BE2C (cell line): ENCODE measurements at regions not wholly inside any gene's neighbourhood (a gene's known extent, or its start where the extent isn't known, plus 50 kb on each side); places are given as distances from the start of the nearest gene placed in this dataset.

ENCODE experiments used
- DNase-seq: peaks from one replicate; pipeline ENCODE4 v3.0.0-alpha.2; 2020
- H3K27me3 ChIP-seq: fragments of 250-450 bp; sonication (Bioruptor Pico); 2 replicates; pipeline ENCODE4 v1.5.1; 2020; ENCODE audit warnings: mild to moderate bottlenecking
- H3K36me3 ChIP-seq: fragments of 250-450 bp; sonication (Bioruptor Pico); 2 replicates; pipeline ENCODE4 v1.5.1; 2020; ENCODE audit warnings: mild to moderate bottlenecking
- H3K4me1 ChIP-seq: fragments of 250-450 bp; sonication (Bioruptor Pico); 2 replicates; pipeline ENCODE4 v1.5.1; 2020
- H3K4me3 ChIP-seq: 2 replicates; pipeline ENCODE4 v1.5.1; 2011; ENCODE audit warnings: low read depth, low read length
- H3K9me3 ChIP-seq: fragments of 250-450 bp; sonication (Bioruptor Pico); 2 replicates; pipeline ENCODE4 v1.5.1; 2020
- CTCF ChIP-seq: IDR thresholded peaks from 2 replicates; pipeline ENCODE4 v1.5.1; 2012; ENCODE audit warnings: mild to moderate bottlenecking, low read depth, low read length

- Histone ChIP-seq H3K9me3 (no peaks in the 10 kb centered on the region), H3K4me1 (no peaks in the 10 kb centered on the region; the same call in 1 of the 2 replicates), H3K27me3 (no peaks in the 10 kb centered on the region), H3K4me3 (no peak overlapping the region), H3K36me3 (no peaks in the 10 kb centered on the region)
- DNase-seq, result no peak
- TF ChIP-seq CTCF, result no peak; the same call in 1 of the 2 replicates
Measured at GRCh38 chr20:52469128-52469527, 277.5 kb upstream of the ZFP64 start.

- Histone ChIP-seq H3K4me3 (no peak overlapping the region), H3K9me3 (no peaks in the 10 kb centered on the region), H3K36me3 (no peaks in the 10 kb centered on the region), H3K4me1 (no peaks in the 10 kb centered on the region), H3K27me3 (no peaks in the 10 kb centered on the region; the same call in 1 of the 2 replicates)
- DNase-seq, result no peak
- TF ChIP-seq CTCF, result no peak
Measured at GRCh38 chr20:52465991-52466390, 274.4 kb upstream of the ZFP64 start.

- no peak overlapping the region for H3K4me3 ChIP-seq
- no peaks in the 10 kb centered on the region for H3K36me3 ChIP-seq
- H3K9me3 ChIP-seq, result no peaks in the 10 kb centered on the region
- H3K4me1 ChIP-seq, result no peaks in the 10 kb centered on the region
- DNase-seq, result no peak
- H3K27me3 ChIP-seq, result no peaks in the 10 kb centered on the region; the same call in 1 of the 2 replicates
- TF ChIP-seq CTCF, result no peak
Measured at GRCh38 chr20:52461582-52461981, 270.0 kb upstream of the ZFP64 start.

GRCh38 chr20:52459150-52459549 is 267.6 kb upstream of the ZFP64 start:
- H3K4me1 ChIP-seq, result no peaks in the 10 kb centered on the region
- no peak overlapping the region for H3K4me3 ChIP-seq
- DNase-seq, result no peak
- no peak for TF ChIP-seq CTCF
- no peaks in the 10 kb centered on the region; the same call in 1 of the 2 replicates for H3K27me3 ChIP-seq
- no peaks in the 10 kb centered on the region for H3K36me3 ChIP-seq
- no peaks in the 10 kb centered on the region for H3K9me3 ChIP-seq

GRCh38 chr20:52457826-52458225 is 266.2 kb upstream of the ZFP64 start:
- no peak for DNase-seq
- no peaks in the 10 kb centered on the region for H3K36me3 ChIP-seq

GRCh38 chr20:52454660-52455059 is 263.1 kb upstream of the ZFP64 start:
- H3K27me3 ChIP-seq, result no peaks in the 10 kb centered on the region
- H3K4me1 ChIP-seq, result no peaks in the 10 kb centered on the region
- no peak for DNase-seq
- no peak for TF ChIP-seq CTCF
- no peak overlapping the region for H3K4me3 ChIP-seq
- H3K36me3 ChIP-seq, result no peaks in the 10 kb centered on the region
- no peaks in the 10 kb centered on the region for H3K9me3 ChIP-seq

More at GRCh38 chr20:52457826-52458225, 266.2 kb upstream of the ZFP64 start:
- no peaks in the 10 kb centered on the region; the same call in 1 of the 2 replicates for H3K27me3 ChIP-seq
- no peaks in the 10 kb centered on the region for H3K4me1 ChIP-seq
- no peak overlapping the region for H3K4me3 ChIP-seq
- H3K9me3 ChIP-seq, result no peaks in the 10 kb centered on the region
- no peak for TF ChIP-seq CTCF
